HG02840 (cell line): ENCODE measurements at regions not wholly inside any gene's neighbourhood (a gene's known extent, or its start where the extent isn't known, plus 50 kb on each side); places are given as distances from the start of the nearest gene placed in this dataset.

Experiments used
- ATAC-seq: cut with Tn5 transposase; IDR thresholded peaks from one replicate; pipeline ENCODE4 v1.9.1; 2021; ENCODE audit warnings: mild to moderate bottlenecking, moderate library complexity, moderate number of reproducible peaks; ENCODE audit not compliant: unreplicated experiment, low FRiP score

DNA sequence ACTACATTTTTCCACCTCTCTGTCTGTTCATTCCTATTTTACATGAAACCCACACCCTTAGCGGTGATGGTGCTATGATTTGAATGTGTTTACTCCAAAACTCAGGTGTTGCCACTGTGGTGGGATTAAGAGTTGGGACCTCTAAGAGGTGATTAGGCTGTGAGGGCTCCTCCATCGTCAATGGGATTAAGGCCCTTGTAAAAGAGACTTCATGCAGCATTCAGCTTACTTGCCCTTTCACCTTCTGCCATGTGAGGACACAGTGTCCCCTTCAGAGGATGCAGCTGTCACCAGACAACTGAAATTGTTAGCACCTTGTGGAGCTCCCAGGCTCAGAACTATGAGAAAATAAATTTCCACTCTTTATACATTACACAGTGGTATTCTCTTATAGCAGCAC lies 182.2 kb downstream of the NOC3L start:
- no peak for ATAC-seq

DNA sequence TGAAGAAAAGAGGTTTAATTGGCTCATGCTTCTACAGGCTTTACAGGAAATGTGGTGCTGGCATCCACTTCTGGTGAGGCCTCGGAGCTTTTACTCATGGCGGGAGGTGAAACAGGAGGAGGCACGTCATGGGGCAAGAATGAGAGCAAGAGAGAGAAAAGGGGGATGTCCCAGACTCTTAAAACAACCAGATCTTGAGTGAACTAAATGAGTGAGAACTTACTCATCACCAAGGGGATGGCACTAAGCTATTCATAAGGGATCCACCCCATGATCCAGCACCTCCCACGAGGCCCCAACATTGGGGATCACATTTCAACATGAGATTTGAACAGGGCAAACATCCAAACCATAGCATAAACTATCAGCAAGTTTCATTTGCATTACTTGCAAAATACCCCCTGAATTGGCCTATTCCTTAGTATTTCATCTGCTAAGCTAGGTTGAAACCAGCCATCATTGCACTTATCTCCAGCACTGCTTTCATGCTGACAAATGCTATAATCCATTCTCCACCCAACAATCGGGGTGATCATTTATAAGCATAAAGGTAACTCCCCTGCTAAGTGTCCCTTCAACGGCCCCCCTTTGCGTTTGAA lies 179.0 kb downstream of the NOC3L start:
- ATAC-seq: no peak

DNA sequence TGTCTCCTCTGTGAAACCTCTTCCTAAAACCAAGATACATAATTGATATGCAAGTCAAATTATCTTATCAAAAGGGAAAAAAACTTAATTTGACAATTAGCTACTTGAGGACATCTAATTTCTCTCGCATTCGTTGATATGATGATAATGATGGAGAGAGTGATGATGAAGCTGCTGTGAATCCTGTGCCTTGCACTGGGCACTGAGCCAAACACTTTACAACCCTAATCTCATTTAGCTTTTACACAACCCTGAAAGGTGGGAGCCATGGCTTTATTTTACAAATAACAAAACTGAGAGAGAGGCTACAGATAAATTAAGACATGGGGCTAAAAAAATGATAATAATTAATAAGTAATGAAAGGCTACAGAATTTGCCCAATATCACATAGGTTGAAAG lies 176.0 kb downstream of the NOC3L start:
- no peak for ATAC-seq

DNA sequence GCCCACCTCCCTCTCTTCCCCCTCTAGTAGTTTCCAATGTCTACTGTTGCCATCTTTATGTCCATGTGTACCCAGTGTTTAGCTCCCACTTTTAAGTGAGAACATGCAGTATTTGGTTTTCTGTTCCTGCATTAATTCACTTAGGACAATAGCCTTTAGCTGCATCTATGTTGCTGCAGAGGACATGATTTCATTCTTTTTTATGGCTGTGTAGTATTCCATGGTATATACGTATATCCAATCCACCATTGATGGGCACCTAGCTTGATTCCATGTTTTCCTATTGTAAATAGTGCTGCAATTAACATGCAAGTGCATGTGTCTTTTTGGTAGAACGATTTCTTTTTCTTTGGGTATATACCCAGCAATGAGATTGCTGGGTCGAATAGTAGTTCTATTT lies 170.4 kb downstream of the NOC3L start:
- ATAC-seq: no peak

DNA sequence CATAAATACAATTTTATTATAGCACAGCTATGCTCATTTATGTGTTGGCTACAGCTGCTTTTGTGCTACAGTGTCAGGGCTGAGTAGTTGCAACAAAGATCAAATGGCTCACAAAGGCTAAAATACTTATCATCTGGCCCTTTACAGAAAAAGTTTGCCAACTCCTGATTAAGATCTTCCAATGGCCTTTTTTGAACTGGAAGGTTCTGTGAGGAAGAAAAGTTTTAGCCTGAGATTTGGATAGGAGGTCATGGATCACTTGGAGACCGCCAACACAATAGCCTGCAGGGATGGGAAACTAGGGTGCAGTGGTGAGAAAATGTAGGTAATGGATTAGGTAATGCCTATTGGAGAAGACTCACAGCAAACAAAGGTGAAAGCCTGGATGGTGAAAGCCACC lies 169.8 kb downstream of the NOC3L start:
- ATAC-seq: no peak

DNA sequence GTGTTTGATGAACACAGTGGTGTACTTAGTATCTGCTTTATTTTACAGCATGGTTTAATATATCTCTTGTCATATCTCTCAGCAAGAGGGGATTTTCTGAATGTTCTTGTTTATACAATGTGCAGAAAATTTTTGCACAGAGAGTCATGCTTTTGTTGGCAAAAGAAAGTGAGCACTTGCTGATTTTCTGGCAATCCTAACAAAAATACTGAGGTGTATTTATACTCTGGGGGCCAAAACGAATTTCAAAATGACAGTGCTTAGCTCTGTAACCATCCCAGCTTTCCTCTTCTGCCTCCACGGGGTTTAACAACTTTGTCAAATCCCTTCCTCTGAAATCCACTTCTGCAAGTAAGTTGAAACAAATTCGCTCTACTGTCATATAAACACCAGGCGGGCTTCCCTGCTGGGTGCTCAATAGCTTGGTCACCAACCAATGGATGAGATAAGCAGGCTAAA lies 169.2 kb downstream of the NOC3L start:
- no peak for ATAC-seq

DNA sequence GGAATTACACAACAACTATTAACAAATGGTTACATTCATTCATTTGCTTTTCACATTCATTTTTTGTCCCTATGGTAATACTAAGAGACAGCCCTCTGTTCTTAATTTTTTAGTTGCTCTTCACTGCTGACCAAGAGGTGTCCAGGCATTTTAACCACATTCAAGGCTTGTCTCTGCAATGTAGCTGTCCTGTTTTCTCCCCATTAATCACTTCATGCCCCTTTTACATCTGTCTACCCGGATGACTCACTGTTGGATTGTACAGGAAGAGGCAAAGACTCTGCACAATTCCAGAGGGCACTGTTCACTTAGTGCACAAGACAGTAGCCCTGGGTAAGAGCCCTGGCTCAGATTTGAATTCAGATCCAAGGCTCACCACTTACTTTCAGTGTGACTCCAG lies 168.5 kb downstream of the NOC3L start:
- no peak for ATAC-seq

DNA sequence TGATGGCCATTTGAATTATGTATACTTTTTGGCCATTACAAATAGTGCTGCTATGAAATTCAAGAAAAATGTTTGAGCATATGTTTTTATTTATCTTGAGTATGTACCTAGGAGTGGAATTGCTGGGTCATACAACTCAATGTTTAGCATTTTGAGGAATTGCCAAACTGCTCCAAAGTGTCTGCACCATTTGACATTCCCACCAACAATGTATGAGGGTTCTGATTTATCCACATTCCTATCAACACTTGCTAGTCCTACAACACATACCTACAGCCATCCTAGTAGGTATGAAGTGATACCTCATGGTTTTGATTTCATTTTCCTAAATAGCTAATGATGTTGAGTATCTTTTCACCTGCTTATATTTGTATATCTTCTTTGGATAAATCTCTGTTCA lies 165.5 kb downstream of the NOC3L start:
- ATAC-seq: no peak

DNA sequence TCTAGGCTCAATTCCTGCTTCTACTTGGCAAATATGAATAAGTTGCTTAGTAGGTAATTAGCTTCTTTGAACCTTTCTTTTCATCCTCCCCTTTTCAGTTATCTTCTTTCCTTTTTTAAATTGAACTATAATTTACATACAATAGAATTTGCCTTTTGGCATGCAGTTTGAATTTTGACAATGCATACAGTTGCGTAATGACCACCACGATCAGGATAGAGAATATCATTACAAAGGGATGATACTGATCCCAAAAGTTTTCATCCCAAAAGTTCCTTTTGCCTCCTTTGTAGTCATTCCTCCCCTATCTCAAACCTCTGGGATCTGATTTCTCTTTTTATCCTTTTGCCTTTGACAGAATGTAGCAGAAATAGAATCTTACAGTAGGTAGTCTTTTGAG lies 164.4 kb downstream of the NOC3L start:
- ATAC-seq: no peak

DNA sequence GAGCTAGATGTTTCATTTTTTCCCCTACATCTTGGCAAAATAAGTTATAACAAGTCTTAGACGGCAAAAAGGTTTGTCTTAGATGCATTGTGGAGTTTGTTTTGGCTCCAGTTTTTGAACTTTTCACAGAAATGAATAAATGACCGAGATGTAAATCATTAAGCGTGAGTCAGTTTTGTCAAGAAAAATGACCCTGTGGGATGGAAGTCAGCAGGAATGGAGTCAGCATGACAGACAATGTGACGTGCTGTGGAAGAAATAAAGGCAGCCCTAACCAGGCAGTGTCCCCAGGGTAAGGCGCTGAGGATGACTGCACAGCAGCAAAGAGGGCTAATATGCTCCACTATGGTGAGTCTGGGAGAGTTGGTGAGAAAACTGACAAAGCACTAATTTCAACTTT lies 163.2 kb downstream of the NOC3L start:
- ATAC-seq: no peak

DNA sequence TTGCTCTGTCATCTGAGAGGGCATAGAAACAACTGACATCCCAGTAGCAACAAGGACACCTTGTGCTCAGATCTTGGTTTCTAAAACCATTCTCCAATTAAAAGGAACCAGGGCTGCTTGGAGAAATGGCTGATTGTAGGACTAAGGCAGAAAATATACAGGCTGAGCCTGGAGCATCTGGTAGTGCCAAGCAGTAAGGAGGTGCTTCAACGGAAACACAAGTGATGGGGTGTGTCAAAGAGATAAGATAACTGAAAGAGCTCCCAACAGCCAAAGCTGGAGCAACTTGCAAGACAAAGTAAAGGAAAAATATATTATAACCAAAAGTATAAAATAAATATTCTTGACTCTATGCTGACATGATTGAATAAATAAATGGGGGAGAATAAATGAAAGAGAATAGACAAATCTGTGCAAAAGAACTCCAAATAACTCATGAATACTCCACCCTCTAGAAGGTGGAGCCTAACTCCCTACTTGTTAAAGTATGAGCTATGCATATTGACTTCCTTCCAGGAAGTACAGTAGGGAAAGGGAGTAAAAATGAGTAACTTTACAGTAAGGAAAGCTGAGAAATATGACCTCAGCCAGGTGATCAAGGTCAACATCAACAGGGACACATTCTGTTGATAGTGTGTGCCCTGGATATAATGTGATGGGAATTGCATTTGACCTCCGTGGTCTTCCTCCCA lies 162.4 kb downstream of the NOC3L start:
- ATAC-seq: no peak

DNA sequence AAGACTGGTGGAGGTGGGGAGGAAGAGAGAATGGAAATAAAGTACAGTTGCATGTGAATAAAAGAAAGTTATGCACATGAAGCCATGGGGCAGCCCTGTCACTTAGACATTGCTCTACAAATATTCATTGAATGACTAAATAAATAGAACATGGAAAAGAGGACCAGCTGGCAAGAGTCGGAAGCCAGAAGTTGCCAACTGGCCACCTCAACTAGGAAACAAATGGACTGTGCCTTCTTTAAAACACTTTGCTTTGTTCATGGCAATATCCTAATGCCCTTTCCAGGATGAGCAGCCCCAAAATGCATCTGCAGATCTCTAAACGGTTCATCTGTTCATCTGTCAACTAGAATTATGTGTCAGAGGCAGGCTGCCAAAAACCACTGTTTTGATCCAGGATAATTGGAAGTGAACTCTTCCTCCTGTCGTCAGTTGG lies 157.3 kb downstream of the NOC3L start:
- no peak for ATAC-seq

DNA sequence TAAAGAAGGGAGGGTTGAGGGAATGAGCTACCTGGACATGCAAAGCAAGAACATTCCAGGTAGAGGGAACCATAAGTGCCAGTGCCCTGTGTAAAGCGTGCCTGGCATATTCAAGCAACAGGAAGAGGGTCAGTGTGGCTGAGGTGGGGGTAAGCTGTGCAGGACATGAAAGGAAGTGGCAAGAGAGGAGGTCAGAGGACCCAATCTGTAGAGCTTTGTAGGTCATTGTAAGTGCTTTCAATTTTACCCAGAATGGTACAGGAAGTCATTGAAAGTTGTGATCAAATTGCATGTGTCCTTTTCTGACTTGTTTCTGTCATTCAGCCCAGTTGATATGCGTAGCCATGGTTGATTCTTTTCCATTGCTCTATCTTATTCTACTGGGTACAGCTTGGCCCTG lies 156.6 kb downstream of the NOC3L start:
- ATAC-seq: no peak

DNA sequence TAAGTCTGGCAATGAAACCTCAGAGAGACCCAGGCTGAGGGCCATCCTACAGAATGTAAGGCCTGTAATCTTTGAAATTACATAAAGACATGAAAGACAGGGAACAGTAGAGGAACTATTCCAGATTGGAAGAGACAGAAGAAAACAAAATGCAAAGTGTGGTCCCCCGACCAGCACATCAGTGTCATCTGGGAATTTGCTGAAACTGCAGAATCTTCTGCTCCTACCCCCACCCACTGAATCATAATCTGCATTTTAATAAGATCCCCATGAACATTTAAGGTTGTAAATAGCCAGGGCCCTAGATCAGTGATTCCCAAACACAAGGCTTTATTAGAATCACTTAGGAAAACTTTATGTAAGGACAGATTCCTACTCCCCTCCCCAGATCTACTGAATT lies 154.4 kb downstream of the NOC3L start:
- no peak for ATAC-seq

DNA sequence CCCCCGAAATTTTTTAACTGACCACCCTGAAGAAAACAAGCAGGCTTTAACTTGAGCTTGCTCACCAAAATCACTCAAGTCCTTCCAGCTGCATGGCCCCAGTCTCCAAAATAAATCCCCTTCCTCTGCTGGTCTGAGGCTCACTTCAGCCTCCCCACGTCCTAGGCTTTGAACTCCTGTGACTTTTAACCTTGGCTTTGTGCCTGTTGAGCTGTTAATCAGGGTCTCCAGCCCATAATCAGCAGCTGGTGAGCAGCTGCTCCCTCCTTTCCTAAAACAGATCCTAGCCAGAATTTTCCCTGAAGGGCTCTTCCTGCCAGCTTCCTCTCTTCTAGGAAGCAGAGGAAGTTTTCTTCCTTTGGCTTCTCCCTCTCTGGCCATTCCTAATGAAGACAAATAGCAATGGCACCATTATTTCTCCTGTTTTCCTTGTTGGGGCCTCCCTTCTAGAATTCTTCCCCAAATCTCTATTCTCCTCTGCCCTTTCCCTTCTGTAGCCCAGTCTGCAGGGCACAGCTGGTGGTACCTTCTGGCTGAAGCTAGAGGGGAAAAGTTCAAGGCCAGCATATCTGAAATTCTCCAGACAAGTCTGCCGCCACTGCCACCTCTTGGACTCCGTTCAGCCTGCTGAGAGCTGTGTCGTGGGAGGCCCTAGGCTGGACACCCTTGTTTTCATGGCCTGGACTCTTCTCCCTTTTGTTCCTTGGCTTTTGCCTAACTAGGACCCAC lies 152.1 kb downstream of the NOC3L start:
- no peak for ATAC-seq

DNA sequence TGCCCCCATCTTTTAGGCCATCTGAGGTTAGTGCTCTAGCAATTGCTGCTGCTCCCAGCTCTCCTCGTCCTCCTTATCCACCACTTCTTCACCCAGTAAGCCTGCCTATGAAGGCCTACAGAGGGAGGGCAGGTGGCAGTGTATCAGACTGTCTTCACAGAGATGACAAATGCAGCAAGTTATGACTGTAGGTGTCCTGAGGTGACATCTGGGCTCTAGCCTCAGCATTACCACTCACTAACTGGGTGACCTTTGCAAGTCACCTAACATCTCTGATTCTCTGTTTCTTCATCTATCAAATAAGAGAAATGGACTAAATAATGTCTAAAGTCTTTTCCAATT lies 151.6 kb downstream of the NOC3L start:
- ATAC-seq: no peak

DNA sequence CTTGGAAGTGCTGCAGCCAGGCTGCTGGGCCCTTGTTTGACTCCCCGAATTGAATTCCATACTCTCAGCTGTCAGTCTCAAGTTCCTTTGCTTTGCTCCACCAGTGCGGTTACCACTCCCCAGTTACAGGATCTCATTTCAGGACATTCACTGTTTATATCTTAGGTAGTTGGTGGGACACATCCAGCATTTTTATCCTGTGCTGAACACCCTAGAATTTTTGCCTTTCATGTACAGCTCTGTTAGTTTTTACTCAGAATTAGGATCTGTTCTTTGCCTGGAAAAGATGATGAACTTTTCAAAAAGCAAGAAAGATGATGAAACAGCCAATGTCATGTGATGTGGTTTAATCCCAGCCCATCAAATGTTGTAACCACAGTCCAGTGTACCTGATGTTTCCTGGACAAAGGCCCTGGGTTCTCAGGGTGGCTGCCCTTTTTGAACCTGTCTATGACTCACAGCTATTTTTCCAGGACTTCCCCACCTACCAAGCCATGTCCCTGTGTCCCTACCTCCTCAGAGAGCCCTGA lies 149.7 kb downstream of the NOC3L start:
- no peak for ATAC-seq

DNA sequence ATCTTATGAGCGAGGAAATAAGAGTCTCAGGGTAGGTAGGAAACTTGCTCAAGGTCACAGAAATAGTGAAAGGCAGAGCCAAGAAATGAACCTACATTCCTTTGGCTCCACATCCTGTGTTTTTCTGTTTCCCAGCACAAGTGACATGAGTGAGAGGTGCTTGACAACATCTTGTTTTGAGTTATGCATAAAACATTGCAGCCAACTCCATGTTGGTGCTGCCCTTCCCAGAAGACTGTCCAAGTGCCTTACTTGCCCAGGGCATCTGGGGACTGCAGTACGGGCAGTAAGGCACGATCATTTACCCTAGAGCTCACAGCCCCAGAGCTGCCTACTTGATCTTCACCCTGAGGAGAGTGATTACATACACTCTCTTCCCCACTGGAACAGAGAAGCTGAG lies 148.8 kb downstream of the NOC3L start:
- ATAC-seq: no peak

DNA sequence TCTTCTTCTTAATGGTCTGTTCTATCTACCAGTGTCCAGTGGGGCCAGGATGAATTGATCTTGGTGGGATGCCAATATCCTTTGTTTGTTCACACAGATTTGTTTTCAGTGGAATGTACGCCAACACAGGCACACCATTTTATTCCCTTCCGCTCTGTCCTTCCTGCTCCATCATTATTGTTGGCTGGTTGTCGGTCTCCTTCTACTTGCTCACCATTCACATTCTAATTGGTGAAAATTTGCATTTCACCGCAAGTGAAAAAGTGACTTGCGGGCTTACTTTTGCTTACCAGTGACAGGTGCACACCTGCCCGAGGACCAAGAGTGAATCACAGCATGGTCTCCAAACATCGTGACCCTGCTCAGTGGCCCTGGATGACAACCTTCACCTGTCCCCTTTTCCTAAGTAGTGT lies 148.3 kb downstream of the NOC3L start:
- ATAC-seq: no peak

DNA sequence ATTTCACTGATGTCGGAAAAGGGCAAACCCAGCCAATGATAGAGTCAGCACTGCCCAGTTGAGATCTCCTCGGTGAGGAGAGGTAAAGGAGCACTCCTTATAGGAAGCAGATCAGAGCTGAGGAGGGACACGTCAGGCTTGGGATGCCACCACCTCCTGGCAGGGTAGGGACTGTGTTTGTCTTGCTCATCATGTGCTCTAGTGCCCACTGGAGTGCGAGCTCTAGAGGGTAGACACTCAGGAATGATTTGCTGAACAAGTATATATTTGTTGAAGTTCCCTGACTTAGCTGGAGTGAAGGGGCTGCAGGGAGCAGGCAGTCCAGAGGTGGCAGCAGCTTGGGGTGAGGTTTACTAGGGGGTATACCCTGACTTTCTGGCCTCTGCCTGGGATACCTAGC lies 146.5 kb downstream of the NOC3L start:
- no peak for ATAC-seq

DNA sequence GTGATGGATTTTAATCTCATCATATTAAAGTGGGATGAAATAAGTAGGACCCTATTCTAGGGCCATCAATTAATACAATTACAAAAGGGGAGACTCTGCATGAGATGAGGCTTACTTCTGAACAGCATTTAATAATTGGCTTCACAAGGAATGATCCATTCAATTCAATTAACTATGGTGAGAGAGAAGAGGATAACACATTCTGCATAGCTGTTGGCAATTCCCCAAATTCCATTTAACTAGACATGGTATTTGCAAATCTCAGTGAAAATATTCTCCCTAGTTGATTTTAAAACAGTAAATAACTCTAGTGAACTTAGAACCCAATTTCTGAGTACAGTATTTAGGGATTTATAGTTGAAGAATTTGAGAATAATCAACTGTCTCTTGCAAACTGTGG lies 145.3 kb downstream of the NOC3L start:
- no peak for ATAC-seq
